Glomerular endothelial cell (primary cell): ENCODE measurements at regions not wholly inside any gene's neighbourhood (a gene's known extent, or its start where the extent isn't known, plus 50 kb on each side); places are given as distances from the start of the nearest gene placed in this dataset.

Source experiments
- DNase-seq: peaks from one replicate; pipeline ENCODE4 v3.0.0-alpha.2; 2011; ENCODE audit warnings: low read depth, low spot score; ENCODE audit errors: extremely low read depth

GRCh38 chr4:157978680-157979361, 194.0 kb downstream of the GASK1B start:
- no peak for DNase-seq

GRCh38 chr4:157977086-157977485, 195.7 kb downstream of the GASK1B start:
- no peak for DNase-seq

- DNase-seq = no peak
These were observed 199.5 kb downstream of the GASK1B start for GRCh38 chr4:157973297-157973696.

- no peak for DNase-seq
These were observed 208.4 kb downstream of the GASK1B start for GRCh38 chr4:157964463-157964862.

- no peak for DNase-seq
These were observed 211.4 kb downstream of the GASK1B start for GRCh38 chr4:157961229-157961990.

GRCh38 chr4:157957905-157958304, 214.9 kb downstream of the GASK1B start:
- DNase-seq = no peak

GRCh38 chr4:157942017-157942416, 230.8 kb downstream of the GASK1B start:
- DNase-seq = no peak

GRCh38 chr4:157934151-157934550, 238.7 kb downstream of the GASK1B start:
- DNase-seq = no peak

- no peak for DNase-seq
These were observed 239.9 kb downstream of the GASK1B start for GRCh38 chr4:157932936-157933335.

GRCh38 chr4:157929486-157929885, 243.3 kb downstream of the GASK1B start:
- no peak for DNase-seq

- DNase-seq = no peak
These were observed 254.6 kb downstream of the GASK1B start for GRCh38 chr4:157918036-157918832.

- no peak for DNase-seq
These were observed 260.6 kb downstream of the GASK1B start for GRCh38 chr4:157912212-157912611.

- no peak for DNase-seq
These were observed 261.2 kb downstream of the GASK1B start for GRCh38 chr4:157911662-157912061.

GRCh38 chr4:157908691-157909090, 264.1 kb downstream of the GASK1B start:
- DNase-seq = no peak

- DNase-seq = no peak
These were observed 264.8 kb downstream of the GASK1B start for GRCh38 chr4:157908031-157908430.

GRCh38 chr4:157907226-157907946, 265.4 kb downstream of the GASK1B start:
- DNase-seq = no peak

- no peak for DNase-seq
These were observed 273.8 kb downstream of the GASK1B start for GRCh38 chr4:157898836-157899605.

GRCh38 chr4:157897855-157898370, 274.9 kb downstream of the GASK1B start:
- DNase-seq = no peak

- DNase-seq = no peak
These were observed 276.1 kb downstream of the GASK1B start for GRCh38 chr4:157896726-157897125.

GRCh38 chr4:157895205-157895604, 277.6 kb downstream of the GASK1B start:
- DNase-seq = no peak
